ENCODE measurements at regions not wholly inside any gene's neighbourhood (a gene's known extent, or its start where the extent isn't known, plus 50 kb on each side); places are given as distances from the start of the nearest gene placed in this dataset.
"Not testable (repeated sequence)": the region's sequence is repeated elsewhere in the genome, so short reads cannot be mapped to it uniquely, and the experiment has no call there.

GRCh38 chr5:33129309-33129708 lies 311.5 kb upstream of the TARS1 start:
- DNase-seq (ENCODE audit: low read depth in 2 of 3, low spot score in 2 of 3) = no peak

- DNase-seq (ENCODE audit: low read depth in 2 of 3, low spot score in 2 of 3) = no peak
Measured at GRCh38 chr5:33136785-33137184, 304.0 kb upstream of the TARS1 start.

DNA sequence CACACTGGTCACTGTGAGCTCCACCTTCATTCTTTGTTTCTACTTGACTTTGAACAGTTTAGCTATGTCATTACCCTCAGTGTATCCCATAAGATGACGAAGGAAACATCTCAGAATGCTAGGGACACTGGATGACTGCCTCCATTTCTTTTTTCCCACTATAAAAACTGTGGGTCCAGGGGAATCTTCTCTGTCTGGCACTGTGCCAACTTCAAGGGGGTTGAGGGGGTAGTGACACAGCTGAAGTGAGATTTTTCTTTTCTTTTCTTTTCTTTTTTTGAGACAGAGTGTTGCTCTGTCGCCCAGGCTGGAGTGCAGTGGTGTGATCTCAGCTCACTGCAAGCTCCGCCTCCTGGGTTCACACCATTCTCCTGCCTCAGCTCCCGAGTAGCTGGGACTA lies 302.6 kb upstream of the TARS1 start:
- DNase-seq (ENCODE audit: low read depth in 2 of 3, low spot score in 2 of 3) = not testable (repeated sequence)

DNA sequence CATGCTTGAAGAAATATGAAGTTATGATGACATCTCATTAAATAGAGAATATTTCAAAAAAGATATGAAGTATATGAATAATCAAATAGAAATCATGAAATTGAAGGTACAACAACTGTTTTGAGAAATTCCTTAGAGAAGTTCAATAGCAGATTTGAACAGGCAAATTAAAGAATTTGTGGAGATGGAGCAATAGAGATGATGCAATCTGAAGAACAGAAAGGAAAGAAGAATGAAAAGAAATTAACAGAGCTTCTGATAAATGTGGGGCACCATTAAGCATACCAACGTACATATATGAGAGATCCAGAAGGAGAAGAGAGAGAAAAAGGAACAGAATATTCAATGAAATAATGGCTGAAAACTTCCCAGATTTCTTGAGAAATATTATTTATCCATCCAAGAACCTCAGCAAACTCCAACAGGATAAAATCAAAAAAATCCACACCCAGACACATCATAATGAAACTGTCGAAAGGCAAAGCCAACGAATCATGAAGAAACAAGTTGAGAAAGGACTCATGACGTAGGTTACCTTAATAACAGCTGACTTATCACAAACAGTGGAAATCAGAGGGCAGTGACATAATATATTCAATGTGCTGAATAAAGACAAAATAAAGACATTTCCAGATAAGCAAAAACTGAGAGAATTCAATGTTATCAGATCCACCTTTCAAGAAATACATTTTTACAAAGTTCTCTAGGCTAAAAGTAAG lies 297.2 kb upstream of the TARS1 start:
- DNase-seq (ENCODE audit: low read depth in 2 of 3, low spot score in 2 of 3) = no peak

DNA sequence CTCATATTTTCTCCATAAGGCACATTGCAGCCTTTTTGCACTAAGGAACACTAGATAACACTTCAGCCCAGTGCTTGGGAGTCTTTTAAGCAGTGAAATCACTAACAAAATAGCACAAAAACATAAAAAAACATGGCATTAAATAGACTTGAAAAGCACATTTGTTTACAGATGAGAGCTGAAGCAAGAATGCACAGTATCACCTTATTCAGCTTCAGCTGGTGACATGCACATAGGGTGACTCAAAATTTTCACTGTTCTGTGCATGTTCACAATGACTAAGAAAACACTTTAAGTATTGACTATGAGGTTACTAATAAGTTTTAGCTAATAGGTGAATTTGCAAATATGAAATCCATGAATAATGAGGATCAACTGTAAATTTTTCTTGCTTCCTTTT lies 293.9 kb upstream of the TARS1 start:
- DNase-seq (ENCODE audit: low read depth in 2 of 3, low spot score in 2 of 3) = no peak

DNA sequence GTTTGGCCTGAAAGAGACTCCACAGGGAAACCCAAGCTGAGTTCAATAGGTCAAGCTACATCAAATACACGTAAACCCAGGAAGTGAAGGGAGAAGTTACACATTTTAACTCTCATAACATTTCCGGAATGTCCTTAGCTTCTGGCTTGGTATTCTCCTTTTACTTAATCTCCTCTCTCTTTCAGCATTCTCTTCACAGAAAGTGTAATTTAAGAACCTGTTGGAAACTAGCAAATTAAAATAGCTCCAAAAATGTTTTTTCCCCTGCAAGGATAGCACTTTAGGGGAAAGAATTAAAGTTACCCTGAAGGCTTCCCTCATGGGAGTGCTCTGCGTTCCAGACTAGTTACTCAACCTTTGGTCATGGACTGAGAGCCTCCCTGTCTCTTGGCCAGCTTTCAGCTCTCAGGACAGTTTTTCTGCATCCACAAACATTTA lies 292.7 kb upstream of the TARS1 start:
- DNase-seq (ENCODE audit: low read depth in 2 of 3, low spot score in 2 of 3) = no peak

GRCh38 chr5:33153372-33153771 lies 287.4 kb upstream of the TARS1 start:
- no peak for DNase-seq (ENCODE audit: low read depth in 2 of 3, low spot score in 2 of 3)

- DNase-seq (ENCODE audit: low read depth in 2 of 3, low spot score in 2 of 3) = no peak
Measured at GRCh38 chr5:33153831-33154230, 286.9 kb upstream of the TARS1 start.

DNA sequence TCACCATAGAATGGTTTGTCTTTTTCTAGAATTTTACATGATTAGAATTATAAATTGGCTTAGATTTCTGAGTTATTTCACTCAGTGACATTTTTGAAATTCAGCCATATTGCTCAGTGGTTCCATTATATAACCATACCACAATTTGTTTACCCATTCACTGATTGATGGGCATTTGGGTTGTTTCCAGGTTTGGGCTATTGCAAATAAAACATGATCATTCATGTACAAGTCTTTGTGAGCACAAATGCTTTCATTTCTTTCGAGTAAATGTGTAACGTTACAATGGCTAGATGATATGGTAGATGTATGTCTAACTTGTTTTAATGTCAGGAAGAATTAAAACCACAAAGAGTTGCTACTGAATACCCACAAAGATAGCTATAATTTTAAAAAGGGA lies 279.9 kb upstream of the TARS1 start:
- DNase-seq (ENCODE audit: low read depth in 2 of 3, low spot score in 2 of 3) = no peak

GRCh38 chr5:33161421-33161820 lies 279.3 kb upstream of the TARS1 start:
- no peak for DNase-seq (ENCODE audit: low read depth in 2 of 3, low spot score in 2 of 3)

GRCh38 chr5:33162057-33162456 lies 278.7 kb upstream of the TARS1 start:
- DNase-seq (ENCODE audit: low read depth in 2 of 3, low spot score in 2 of 3) = no peak

DNA sequence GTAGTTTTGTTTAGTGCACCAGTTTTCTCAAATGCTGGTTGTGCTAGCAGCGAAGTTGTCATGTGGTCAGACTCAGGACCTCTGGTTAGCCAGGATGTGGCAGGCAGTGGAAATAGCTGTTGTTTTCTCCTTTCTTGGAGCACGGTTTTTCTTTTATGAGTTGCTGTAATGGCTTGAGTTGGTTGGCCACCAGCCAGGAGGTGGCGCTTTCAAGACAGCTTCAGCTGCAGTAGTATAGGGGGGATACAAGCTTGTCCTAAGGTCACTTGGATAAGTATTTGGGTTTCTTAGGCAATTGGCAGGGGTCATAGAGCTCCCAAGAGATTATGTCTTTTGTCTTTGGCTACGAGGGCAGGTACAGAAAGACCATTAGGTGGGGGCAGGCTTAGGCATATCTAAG lies 274.2 kb upstream of the TARS1 start:
- no peak for DNase-seq (ENCODE audit: low read depth in 2 of 3, low spot score in 2 of 3)

GRCh38 chr5:33166948-33167347 lies 273.8 kb upstream of the TARS1 start:
- DNase-seq (ENCODE audit: low read depth in 2 of 3, low spot score in 2 of 3) = no peak

DNA sequence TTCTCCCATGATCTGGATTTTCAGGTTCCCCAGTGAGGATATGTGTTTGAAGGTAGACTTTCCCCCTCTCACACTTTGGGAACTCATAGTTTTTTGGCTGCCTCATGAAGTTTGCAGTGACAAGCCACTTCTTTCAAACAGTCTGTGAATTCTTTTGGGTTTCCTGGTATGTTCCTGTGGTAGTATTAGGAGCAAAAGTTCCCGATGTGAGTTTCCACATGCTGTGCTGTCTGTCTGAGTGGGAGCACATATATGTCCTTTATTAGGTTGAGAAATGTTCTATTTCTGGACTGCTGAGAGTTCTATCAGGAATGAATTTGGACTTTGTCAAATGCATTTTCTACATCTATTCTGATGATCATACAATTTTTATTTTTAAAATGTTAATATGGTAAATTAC lies 273.2 kb upstream of the TARS1 start:
- no peak for DNase-seq (ENCODE audit: low read depth in 2 of 3, low spot score in 2 of 3)

DNA sequence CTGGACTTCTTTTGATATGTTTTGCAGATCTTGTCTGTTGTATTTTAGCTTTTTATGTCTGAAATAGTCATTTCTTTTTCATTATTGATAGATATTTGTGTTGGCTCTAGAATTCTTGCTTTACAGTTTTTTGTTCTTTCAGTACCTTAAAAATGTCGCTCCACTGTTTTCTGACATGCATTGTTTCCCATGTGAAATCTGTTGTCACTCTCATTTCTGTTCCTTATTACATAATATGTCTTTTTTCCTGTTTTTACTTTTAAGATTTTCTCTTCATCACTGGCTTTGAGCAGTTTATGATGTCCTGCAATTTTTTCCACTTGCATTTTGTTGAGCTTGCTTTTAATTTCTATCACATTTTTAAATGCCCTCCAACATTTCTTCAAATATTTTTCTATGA lies 270.4 kb upstream of the TARS1 start:
- DNase-seq (ENCODE audit: low read depth in 2 of 3, low spot score in 2 of 3) = peak in 1 of 3 donors; percentile 60

GRCh38 chr5:33174383-33174782 lies 266.4 kb upstream of the TARS1 start:
- no peak for DNase-seq (ENCODE audit: low read depth in 2 of 3, low spot score in 2 of 3)

- no peak for DNase-seq (ENCODE audit: low read depth in 2 of 3, low spot score in 2 of 3)
Measured at GRCh38 chr5:33179301-33179700, 261.5 kb upstream of the TARS1 start.

DNA sequence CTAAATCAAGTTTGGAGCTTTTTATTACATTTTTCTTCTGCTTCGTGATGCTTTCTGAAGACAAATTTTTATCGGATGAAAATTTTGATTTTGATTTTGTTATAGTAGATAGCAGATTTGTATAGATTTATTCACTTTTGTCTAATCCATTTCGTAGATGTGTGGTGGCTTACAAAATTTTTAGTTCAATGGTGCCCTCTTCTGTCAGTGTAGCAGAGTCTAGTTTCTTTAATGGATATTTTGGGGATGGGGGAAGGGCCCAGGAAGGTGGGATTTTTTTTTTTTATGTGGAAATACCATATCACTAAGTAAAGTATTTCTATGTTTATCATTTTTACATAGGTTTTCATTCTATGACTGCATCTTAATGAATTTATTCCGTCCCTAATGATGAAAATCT lies 259.9 kb upstream of the TARS1 start:
- DNase-seq (ENCODE audit: low read depth in 2 of 3, low spot score in 2 of 3) = peak in 2 of 3 donors; percentile 28 to 39

DNA sequence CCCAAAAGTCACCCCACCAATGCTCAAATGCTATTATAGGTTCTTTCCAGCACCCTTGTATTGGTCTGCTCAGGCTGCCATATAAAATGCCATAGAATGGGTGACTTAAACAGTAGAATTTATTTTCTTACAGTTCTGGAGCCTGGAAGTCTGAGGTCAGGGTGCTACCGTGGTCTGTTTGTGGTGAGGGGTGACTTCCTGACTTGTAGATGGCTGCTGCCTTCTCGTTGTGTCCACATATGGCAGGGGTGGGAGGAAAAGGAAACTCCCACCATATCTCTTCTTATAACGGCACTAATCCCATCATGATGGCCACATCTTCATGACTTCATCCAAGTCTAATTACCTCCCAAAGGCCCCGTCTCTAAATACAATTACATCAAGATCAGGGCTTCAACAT lies 257.8 kb upstream of the TARS1 start:
- DNase-seq (ENCODE audit: low read depth in 2 of 3, low spot score in 2 of 3) = peak in 1 of 3 donors; percentile 10

DNA sequence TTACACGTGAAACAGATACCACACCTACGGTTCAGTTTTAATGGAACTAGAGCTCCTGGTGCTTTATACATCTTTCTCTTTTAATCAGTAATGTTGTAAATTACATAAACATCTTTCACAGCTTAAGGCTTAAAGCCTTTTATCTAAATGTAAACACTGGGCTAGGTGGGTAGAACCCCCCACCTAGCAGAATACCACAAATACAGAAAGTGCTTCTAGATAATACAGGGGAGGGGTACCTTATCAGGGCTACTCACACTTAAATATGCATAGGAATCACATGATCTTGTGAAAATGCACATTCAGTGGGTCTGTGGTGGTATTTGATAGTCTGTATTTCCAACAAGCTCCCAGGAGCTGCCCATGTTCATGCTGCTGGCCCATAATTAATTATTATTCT lies 256.4 kb upstream of the TARS1 start:
- DNase-seq (ENCODE audit: low read depth in 2 of 3, low spot score in 2 of 3) = peak in 1 of 3 donors; percentile 20

GRCh38 chr5:33188089-33188488 lies 252.7 kb upstream of the TARS1 start:
- DNase-seq (ENCODE audit: low read depth in 2 of 3, low spot score in 2 of 3) = no peak

DNA sequence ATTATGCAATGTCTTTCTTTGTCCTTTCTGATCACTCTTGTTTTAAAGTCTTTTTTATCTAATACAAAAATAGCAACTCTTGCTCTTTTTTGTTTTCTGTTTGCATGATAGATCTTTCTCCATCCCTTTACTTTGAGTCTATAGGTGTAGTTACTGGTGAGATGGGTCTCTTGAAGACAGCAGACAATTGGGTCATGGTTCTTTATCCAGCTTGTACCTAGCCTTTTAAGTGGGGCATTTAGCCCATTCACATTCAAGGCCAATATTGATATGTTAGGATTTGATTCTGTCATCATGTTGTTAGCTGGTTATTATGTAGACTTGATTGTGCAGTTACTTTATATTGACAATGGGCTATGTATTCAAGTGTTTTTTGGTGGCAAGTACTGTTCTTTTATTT lies 245.9 kb upstream of the TARS1 start:
- DNase-seq (ENCODE audit: low read depth in 2 of 3, low spot score in 2 of 3) = no peak

All from hematopoietic multipotent progenitor cell (in vitro differentiated cells).